Rectal smooth muscle tissue (tissue), 1 donor: ENCODE measurements at regions not wholly inside any gene's neighbourhood (a gene's known extent, or its start where the extent isn't known, plus 50 kb on each side); places are given as distances from the start of the nearest gene placed in this dataset.
"Not testable (repeated sequence)": the region's sequence is repeated elsewhere in the genome, so short reads cannot be mapped to it uniquely, and the experiment has no call there.

Experiments used
- H3K27ac ChIP-seq: one replicate; pipeline ENCODE4 v1.7.0; 2013; ENCODE audit warnings: low read depth, low read length, inconsistent platforms
- H3K27me3 ChIP-seq: one replicate; pipeline ENCODE4 v1.7.0; 2013; ENCODE audit warnings: low read length; ENCODE audit not compliant: control insufficient read depth, insufficient read depth
- H3K36me3 ChIP-seq: one replicate; pipeline ENCODE4 v1.7.0; 2013; ENCODE audit warnings: low read length; ENCODE audit not compliant: control insufficient read depth, insufficient read depth
- H3K4me1 ChIP-seq: one replicate; pipeline ENCODE4 v1.7.0; 2013; ENCODE audit warnings: low read length; ENCODE audit not compliant: control insufficient read depth, insufficient read depth
- H3K4me3 ChIP-seq: one replicate; pipeline ENCODE4 v1.7.0; 2013; ENCODE audit warnings: low read length
- H3K9ac ChIP-seq: one replicate; pipeline ENCODE4 v1.7.0; 2013; ENCODE audit warnings: low read length

DNA sequence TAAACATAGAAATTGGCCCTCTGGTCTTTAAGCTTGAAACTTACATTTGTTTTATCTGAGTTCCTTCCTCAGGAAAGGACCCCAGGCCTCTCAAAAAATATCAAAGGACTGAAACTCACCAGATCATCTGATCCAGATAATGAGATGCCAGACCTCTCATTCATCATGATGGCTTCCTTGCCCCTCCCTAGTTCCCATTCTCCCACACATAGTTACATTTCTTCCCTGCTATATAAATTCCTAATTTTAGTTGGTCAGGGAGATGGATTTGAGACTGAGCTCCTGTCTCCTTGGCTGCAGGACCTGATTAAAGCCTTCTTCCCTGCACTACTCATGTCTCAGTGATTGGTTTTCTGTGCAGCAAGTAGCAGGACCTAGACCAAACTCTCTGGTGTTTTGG lies 119.4 kb upstream of the SPIN1 start:
- Histone ChIP-seq H3K9ac (no peak overlapping the region), H3K4me1 (no peaks in the 10 kb centered on the region), H3K27me3 (no peaks in the 10 kb centered on the region), H3K4me3 (no peak overlapping the region), H3K36me3 (no peaks in the 10 kb centered on the region), H3K27ac (no peak overlapping the region)

DNA sequence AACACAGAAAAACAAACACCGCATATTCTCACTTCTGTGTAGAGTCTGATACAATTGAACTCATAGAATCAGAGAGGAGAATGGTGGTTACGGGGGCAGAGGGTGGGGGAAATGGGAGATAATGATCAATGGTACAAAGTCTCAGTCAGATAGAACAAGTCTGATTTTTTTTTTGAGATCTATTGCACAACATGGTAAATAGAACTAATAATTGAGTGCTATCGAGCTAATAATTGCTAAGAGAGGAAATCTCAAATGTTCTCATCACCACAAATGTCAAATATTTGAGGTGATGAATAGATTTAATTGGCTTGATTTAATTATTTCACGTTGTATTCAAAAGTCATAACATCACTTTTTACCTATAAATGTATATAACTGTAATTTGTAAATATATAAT lies 121.0 kb upstream of the SPIN1 start:
- H3K4me3 ChIP-seq = no peak overlapping the region
- no peak overlapping the region for H3K9ac ChIP-seq
- no peaks in the 10 kb centered on the region for H3K4me1 ChIP-seq
- H3K27ac ChIP-seq = no peak overlapping the region
- H3K27me3 ChIP-seq = no peaks in the 10 kb centered on the region
- H3K36me3 ChIP-seq = no peaks in the 10 kb centered on the region

DNA sequence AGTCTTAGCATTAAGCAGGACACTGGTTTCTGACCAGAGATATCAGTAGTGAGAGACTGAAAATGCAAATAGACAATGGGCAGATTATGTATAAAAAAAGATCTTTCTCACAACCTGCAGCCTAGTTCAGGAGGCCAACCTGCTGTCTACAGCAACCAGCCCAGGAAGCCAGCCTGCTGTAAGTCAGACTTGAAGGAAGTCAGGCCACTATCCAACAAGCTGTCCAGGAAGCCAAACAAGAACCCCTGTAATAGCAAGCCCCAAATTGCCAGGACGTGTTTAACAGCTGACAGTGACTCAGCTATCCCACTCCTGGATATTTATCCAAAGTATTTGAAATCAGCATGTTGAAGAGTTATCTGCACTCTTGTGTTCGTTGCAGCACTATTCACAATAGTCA lies 121.8 kb upstream of the SPIN1 start:
- Histone ChIP-seq H3K9ac (no peak overlapping the region), H3K36me3 (no peaks in the 10 kb centered on the region)

DNA sequence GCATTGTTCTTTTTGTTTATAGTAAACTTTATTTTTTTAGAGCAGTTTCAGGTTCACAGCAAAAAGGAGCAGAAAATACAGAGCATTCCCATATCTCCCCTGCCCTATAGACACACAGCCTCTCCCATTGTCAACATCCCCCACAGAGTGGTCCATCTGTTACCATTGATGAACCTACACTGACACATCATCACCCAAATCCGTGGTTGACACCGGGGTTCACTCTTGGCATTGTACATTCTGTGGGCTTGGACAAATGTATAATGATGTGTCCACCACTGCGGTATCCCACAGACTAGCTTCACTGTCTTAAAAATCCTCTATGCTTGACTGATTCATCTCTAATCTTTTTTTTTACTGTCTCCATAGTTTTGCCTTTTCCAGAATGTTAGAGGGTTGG lies 120.7 kb upstream of the SPATA31C2 start:
- Histone ChIP-seq H3K4me3 (no peak overlapping the region), H3K36me3 (no peaks in the 10 kb centered on the region), H3K27ac (no peak overlapping the region), H3K27me3 (no peaks in the 10 kb centered on the region), H3K9ac (no peak overlapping the region), H3K4me1 (peaks cover 10% of the 10 kb centered on the region)

More for the DNA sequence above, 121.8 kb upstream of the SPIN1 start:
- H3K4me1 ChIP-seq = no peaks in the 10 kb centered on the region
- H3K27ac ChIP-seq = no peak overlapping the region
- no peaks in the 10 kb centered on the region for H3K27me3 ChIP-seq
- H3K4me3 ChIP-seq = no peak overlapping the region

DNA sequence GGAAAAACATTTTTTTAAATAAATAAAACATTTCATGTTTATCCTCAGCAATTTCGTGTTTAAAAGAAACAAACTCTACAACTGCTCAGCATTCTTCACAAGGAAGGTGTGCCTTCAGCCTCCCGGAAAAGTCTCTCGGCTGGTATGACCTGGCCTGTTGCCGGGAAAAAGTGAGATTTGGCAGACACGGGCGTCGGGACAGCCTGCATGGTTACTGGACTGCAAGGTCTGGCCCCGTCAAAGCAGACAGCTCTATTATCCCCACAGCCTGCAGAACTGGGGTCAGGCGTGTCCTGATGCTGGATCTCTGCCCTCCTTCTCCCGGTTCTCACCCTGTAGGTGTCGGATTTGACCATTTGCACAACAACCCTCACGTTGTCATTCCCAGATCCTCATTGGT lies 120.3 kb upstream of the SPATA31C2 start:
- H3K36me3 ChIP-seq = no peaks in the 10 kb centered on the region
- H3K27ac ChIP-seq = no peak overlapping the region
- no peak overlapping the region for H3K4me3 ChIP-seq
- no peaks in the 10 kb centered on the region for H3K27me3 ChIP-seq
- H3K4me1 ChIP-seq = peaks cover 10% of the 10 kb centered on the region
- no peak overlapping the region for H3K9ac ChIP-seq

DNA sequence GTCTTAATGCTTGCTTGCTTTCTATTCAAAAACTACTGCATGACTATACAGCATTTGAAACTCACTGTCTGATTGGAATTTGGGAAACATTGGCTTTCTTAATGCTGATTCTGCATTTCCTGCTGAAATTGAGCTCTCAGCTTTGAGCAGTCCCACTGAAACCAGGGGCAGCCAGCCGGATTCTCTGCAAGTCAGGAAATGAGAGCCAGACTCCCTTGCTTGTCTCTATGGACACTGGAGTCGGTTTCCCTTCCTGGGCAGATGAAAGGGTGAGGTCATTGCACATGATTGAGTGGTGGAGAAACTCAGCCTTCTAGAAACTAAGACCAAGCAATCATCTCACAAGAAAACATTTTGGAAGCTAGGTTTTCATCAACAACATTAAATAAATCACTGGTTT lies 119.7 kb upstream of the SPATA31C2 start:
- Histone ChIP-seq H3K27me3 (no peaks in the 10 kb centered on the region), H3K9ac (no peak overlapping the region), H3K4me3 (no peak overlapping the region), H3K27ac (no peak overlapping the region), H3K4me1 (peaks cover 10% of the 10 kb centered on the region), H3K36me3 (no peaks in the 10 kb centered on the region)

DNA sequence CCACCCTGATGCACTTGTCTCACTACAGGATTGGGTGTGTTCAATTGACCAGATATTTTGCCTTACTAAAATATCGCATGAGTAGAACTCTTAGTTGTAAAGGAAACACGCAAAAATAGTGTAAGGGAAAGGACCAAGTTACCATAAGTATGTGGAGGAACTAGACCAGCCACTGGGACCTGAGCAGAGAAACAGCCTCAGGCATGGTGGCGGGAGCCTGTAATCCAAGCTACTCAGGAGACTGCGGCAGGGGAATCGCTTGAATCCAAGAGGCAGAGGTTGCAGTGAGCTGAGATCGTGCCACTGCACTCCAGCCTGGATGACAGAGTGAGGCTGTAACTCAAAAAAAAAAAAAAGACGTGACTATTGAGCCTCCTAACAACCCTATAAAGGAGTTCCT lies 117.9 kb upstream of the SPATA31C2 start:
- no peak overlapping the region for H3K27ac ChIP-seq
- H3K27me3 ChIP-seq = no peaks in the 10 kb centered on the region
- H3K9ac ChIP-seq = no peak overlapping the region
- H3K4me1 ChIP-seq = peaks cover 10% of the 10 kb centered on the region
- H3K4me3 ChIP-seq = no peak overlapping the region
- no peaks in the 10 kb centered on the region for H3K36me3 ChIP-seq

DNA sequence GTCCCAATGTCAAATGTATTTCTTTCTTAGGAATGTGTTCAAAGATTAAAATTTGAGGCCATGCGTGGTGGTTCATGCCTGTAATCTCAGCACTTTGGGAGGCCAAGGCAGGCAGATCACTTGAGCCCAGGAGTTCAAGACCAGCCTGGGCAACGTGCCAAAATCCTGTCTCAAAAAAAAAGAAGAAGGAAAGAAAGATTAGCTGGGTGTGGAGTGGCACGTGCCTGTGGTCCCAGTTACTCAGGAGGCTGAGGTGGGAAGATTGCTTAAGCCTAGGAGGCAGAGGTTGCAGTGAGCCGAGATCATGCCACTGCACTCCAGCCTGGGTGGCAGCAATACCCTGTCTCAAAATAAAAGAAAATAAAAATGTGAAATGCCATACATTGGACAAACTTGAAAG lies 117.5 kb upstream of the SPATA31C2 start:
- peaks cover 10% of the 10 kb centered on the region for H3K4me1 ChIP-seq
- H3K36me3 ChIP-seq, H3K27ac ChIP-seq, H3K4me3 ChIP-seq, H3K9ac ChIP-seq, H3K27me3 ChIP-seq: not testable (repeated sequence)

DNA sequence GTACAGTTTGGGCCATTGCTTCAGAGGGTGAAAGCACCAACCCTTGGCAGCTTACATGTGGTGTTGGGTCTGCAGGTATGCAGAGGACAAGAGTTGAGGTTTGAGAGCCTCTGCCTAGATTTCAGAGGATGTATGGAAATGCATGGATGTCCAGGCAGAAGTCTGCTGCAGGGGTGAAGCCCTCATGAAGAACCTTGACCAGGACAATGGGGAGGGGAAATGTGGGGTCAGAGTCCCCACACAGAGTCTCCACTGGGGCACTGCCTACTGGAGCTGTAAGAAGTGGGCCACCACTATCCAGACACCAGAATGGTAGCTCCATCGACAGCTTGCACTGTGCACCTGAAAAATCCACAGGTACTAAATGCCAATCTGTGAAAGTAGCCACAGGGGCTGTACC lies 113.6 kb upstream of the SPATA31C2 start:
- Histone ChIP-seq H3K27ac (no peak overlapping the region), H3K4me3 (no peak overlapping the region), H3K4me1 (no peaks in the 10 kb centered on the region), H3K27me3 (no peaks in the 10 kb centered on the region), H3K9ac (no peak overlapping the region), H3K36me3 (no peaks in the 10 kb centered on the region)

DNA sequence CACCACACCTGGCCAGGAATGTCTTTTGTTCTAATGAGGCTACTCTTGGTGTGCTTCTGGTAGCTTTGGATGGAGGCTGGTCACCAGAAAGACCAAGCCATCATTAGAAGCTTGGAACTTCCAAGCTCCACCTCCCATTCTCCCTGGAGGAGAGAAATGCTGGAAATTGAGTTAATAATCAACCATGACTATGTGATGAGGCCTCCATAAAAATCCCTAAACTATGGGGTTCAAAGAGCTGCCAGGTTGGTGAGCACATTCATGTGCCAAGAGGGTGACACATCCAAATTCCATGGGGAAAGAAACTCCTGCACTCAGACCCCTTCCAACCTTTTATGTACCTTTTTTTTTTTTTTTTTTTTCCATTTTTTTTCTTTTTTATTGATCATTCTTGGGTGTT lies 105.5 kb upstream of the SPATA31C2 start:
- no peak overlapping the region for H3K9ac ChIP-seq
- no peaks in the 10 kb centered on the region for H3K4me1 ChIP-seq
- H3K27me3 ChIP-seq = no peaks in the 10 kb centered on the region
- no peak overlapping the region for H3K27ac ChIP-seq
- H3K36me3 ChIP-seq = no peaks in the 10 kb centered on the region
- H3K4me3 ChIP-seq = no peak overlapping the region

DNA sequence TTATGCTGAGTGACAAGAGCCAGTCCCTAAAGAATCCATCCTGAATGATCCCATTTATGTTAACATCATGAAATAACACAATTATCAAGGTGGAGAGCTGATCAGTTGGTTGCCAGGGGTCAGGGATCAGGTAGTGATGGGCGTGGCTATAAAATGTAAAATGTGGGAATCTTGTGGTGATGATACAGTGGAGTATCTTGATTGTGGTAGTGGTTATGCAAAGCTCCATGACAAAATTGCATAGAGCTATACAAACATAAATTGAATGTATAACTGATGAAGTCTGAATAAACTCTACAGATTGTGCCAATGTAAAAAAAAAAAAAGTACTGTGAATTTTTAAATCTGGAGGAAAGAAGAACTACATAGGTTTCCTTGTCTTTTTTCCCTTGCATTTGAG lies 104.6 kb upstream of the SPATA31C2 start:
- H3K36me3 ChIP-seq = no peaks in the 10 kb centered on the region
- no peaks in the 10 kb centered on the region for H3K4me1 ChIP-seq
- no peak overlapping the region for H3K4me3 ChIP-seq
- H3K27me3 ChIP-seq = no peaks in the 10 kb centered on the region
- no peak overlapping the region for H3K27ac ChIP-seq
- no peak overlapping the region for H3K9ac ChIP-seq

DNA sequence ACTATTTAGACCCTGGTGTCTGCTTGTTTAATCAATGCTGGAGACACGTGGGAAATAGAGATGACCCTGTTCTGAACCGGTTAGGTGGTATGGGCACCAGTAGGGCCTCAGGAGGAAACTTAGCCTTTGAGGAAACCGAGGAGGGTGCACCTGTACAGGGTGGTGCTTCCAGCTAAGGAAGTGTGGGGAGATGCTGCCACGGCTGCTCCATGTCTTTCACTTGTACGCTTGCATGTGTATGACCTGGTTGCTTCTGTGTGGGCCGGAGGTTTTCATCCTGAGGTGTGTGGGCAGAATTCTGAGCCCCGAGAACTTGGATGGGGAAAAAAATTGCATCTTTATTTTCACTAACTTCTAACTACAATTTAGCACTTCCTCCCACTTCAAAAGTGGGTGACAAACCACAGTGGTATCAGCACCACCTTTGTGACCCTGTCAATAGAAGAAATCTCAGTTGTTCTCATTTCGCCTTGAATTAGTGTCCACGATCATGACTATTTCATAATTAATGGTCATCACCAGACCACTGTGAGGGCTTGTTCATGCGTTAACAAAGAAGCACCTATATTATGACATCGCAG lies 99.8 kb upstream of the SPATA31C2 start:
- H3K4me1 ChIP-seq = peaks cover 7% of the 10 kb centered on the region
- no peaks in the 10 kb centered on the region for H3K36me3 ChIP-seq
- no peak overlapping the region for H3K9ac ChIP-seq
- H3K27me3 ChIP-seq = no peaks in the 10 kb centered on the region
- H3K27ac ChIP-seq = no peak overlapping the region
- no peak overlapping the region for H3K4me3 ChIP-seq

DNA sequence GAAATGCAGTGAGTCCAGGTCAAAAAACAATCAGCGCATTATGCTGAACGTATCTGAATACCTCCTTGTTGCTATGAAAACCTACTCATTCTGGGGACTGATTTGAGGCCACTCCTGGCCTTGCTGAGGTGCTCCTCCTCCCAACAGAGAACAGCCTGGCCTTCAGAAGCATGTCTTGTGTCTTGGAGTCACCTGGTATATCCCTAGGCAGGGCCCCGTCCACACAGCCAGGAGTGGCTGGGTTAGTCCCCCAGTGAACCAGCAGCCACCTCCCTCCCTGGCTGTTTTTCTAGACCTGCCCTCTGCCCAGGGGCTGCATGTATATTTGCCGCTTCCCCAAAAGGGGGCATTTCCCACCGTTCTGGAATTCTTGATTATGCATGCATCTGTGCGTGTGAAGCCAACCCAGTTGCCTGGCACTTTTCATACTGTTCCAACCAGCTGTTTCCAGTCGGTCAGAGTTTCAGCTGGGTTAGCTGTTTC lies 99.2 kb upstream of the SPATA31C2 start:
- H3K27ac ChIP-seq = no peak overlapping the region

More for the DNA sequence above, 99.2 kb upstream of the SPATA31C2 start:
- H3K27me3 ChIP-seq = no peaks in the 10 kb centered on the region
- H3K4me3 ChIP-seq = no peak overlapping the region
- H3K4me1 ChIP-seq = peaks cover 7% of the 10 kb centered on the region
- H3K9ac ChIP-seq = no peak overlapping the region
- H3K36me3 ChIP-seq = no peaks in the 10 kb centered on the region
